ENCODE measurements at regions not wholly inside any gene's neighbourhood (a gene's known extent, or its start where the extent isn't known, plus 50 kb on each side); places are given as distances from the start of the nearest gene placed in this dataset.

- TF ChIP-seq, protein P1, sequence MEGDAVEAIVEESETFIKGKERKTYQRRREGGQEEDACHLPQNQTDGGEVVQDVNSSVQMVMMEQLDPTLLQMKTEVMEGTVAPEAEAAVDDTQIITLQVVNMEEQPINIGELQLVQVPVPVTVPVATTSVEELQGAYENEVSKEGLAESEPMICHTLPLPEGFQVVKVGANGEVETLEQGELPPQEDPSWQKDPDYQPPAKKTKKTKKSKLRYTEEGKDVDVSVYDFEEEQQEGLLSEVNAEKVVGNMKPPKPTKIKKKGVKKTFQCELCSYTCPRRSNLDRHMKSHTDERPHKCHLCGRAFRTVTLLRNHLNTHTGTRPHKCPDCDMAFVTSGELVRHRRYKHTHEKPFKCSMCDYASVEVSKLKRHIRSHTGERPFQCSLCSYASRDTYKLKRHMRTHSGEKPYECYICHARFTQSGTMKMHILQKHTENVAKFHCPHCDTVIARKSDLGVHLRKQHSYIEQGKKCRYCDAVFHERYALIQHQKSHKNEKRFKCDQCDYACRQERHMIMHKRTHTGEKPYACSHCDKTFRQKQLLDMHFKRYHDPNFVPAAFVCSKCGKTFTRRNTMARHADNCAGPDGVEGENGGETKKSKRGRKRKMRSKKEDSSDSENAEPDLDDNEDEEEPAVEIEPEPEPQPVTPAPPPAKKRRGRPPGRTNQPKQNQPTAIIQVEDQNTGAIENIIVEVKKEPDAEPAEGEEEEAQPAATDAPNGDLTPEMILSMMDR (IDR thresholded peaks at IDR 0.05; ENCODE audit: insufficient read depth, low read depth, low read length): no peak
- no peak for TF ChIP-seq EZH2 (IDR thresholded peaks at IDR 0.05; ENCODE audit: insufficient read depth, low read length)
Measured at GRCh38 chr3:40793730-40794129, 269.0 kb downstream of the ZNF621 start.
